H7 (cell line): ENCODE measurements at regions not wholly inside any gene's neighbourhood (a gene's known extent, or its start where the extent isn't known, plus 50 kb on each side); places are given as distances from the start of the nearest gene placed in this dataset.

ENCODE experiments used
- DNase-seq: peaks from one replicate; pipeline ENCODE4 v3.0.0; 2012
- H3K27me3 ChIP-seq: 2 replicates; pipeline ENCODE4 v1.6.0; 2011; ENCODE audit warnings: mild to moderate bottlenecking, low read length; ENCODE audit not compliant: control insufficient read depth, insufficient read depth
- H3K36me3 ChIP-seq: replicated peaks from 2 replicates; pipeline ENCODE4 v1.5.1; 2011; ENCODE audit warnings: low read length; ENCODE audit not compliant: control insufficient read depth, insufficient read depth
- H3K4me3 ChIP-seq: 2 replicates; pipeline ENCODE4 v1.5.1; 2011; ENCODE audit warnings: low read depth, mild to moderate bottlenecking, control low read depth, low read length, moderate library complexity; ENCODE audit not compliant: insufficient read depth

- Histone ChIP-seq H3K4me3 (no peak overlapping the region), H3K27me3 (no peaks in the 10 kb centered on the region), H3K36me3 (no peaks in the 10 kb centered on the region)
- DNase-seq: no peak
These were observed 111.1 kb upstream of the ARHGAP5 start for GRCh38 chr14:31965735-31966598.

DNA sequence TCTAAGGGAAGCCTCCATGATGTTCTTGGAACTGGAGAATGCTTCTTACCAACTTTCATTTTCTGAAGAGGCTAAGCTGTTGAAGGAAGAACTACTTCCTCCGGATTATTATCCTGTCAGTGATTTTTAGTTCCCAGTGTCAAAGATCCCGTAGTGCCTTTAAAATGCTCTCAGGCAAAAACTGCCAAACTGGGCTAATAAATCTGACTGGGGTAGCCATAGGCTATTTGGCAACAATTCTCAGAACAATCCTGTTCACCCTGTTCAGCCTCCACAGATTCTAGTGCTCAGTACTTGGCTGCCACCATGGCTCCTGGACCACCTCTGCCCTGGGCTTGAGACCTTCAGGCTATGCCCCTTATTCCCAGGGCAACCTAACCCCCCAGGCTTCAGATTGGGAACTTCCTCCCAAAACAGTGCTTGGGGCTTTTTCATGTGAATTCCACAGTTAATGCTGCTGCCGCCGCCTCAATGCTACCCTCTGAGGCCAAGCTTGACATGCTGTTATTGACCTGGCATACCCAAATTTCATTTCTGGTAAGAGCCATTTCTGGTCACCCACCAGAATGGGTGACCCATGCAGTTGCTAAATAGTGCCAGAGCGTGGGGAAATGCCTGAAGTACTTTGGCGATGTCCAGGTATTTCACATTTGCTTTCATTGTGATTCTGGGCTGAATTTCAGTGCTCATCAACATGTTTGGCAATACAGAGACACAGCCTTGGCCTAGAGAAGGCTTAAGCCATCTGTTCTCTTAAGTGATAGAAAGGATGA lies 110.0 kb upstream of the ARHGAP5 start:
- Histone ChIP-seq H3K36me3 (no peaks in the 10 kb centered on the region), H3K27me3 (no peaks in the 10 kb centered on the region), H3K4me3 (no peak overlapping the region)
- DNase-seq: no peak

DNA sequence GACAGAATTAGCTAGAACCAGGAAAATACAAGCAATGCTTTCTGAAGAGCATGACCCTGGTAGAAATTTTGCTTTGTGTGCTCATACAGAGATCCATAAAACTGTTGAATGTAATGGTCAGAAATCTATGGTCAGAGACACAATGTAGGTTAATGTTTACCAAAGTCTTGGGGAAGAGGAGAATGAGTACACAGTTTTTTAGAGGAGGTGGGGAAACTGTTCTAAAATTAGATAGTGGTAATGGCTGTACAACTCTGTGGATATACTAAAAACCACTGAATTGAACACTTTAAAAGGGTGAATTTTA lies 109.5 kb upstream of the ARHGAP5 start:
- no peak for DNase-seq
- Histone ChIP-seq H3K27me3 (no peaks in the 10 kb centered on the region), H3K36me3 (no peaks in the 10 kb centered on the region), H3K4me3 (no peak overlapping the region)

GRCh38 chr14:31968107-31968810 lies 108.8 kb upstream of the ARHGAP5 start:
- Histone ChIP-seq H3K4me3 (no peak overlapping the region), H3K36me3 (no peaks in the 10 kb centered on the region), H3K27me3 (no peaks in the 10 kb centered on the region)
- DNase-seq: no peak

- no peak for DNase-seq
- H3K27me3 ChIP-seq: no peaks in the 10 kb centered on the region
- H3K4me3 ChIP-seq: no peak overlapping the region
- H3K36me3 ChIP-seq: no peaks in the 10 kb centered on the region
These were observed 108.0 kb upstream of the ARHGAP5 start for GRCh38 chr14:31968956-31969698.

DNA sequence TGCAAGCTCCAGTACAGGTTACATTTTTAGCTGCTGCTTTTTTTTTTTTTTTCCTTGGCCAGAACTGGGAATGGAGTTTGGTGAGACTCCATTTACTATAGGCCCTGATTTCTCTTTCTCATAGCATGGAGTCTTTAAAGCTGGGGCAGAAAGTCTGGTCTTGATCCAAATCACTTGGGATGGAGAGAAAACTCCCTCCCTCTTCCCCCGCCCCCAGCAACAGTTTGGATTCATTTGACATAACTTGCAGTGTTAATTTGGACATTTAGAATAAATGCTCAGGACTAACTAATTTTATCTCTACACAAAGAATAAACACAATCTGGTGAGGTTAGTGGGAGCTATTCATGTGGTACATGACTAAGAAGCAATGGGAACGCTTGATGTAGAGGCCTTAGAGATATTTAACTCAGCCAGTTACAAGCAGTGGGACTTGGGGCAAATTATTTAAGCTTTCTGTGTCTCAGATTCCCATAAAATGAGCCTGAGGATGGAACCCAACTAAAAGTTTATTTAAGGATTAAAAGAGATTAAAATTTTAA lies 107.3 kb upstream of the ARHGAP5 start:
- H3K27me3 ChIP-seq: no peaks in the 10 kb centered on the region
- no peaks in the 10 kb centered on the region for H3K36me3 ChIP-seq
- no peak overlapping the region for H3K4me3 ChIP-seq
- no peak for DNase-seq

- no peak overlapping the region for H3K4me3 ChIP-seq
- DNase-seq: no peak
- H3K36me3 ChIP-seq: no peaks in the 10 kb centered on the region
- no peaks in the 10 kb centered on the region for H3K27me3 ChIP-seq
These were observed 106.4 kb upstream of the ARHGAP5 start for GRCh38 chr14:31970744-31971143.

- Histone ChIP-seq H3K36me3 (no peaks in the 10 kb centered on the region), H3K4me3 (no peak overlapping the region), H3K27me3 (no peaks in the 10 kb centered on the region)
- no peak for DNase-seq
These were observed 105.5 kb upstream of the ARHGAP5 start for GRCh38 chr14:31971612-31972011.

- DNase-seq: no peak
- no peaks in the 10 kb centered on the region for H3K27me3 ChIP-seq
- no peaks in the 10 kb centered on the region for H3K36me3 ChIP-seq
- no peak overlapping the region for H3K4me3 ChIP-seq
These were observed 100.0 kb upstream of the ARHGAP5 start for GRCh38 chr14:31977001-31977556.

- DNase-seq: no peak
- Histone ChIP-seq H3K36me3 (no peaks in the 10 kb centered on the region), H3K27me3 (no peaks in the 10 kb centered on the region), H3K4me3 (no peak overlapping the region)
These were observed 98.7 kb upstream of the ARHGAP5 start for GRCh38 chr14:31978423-31978822.

DNA sequence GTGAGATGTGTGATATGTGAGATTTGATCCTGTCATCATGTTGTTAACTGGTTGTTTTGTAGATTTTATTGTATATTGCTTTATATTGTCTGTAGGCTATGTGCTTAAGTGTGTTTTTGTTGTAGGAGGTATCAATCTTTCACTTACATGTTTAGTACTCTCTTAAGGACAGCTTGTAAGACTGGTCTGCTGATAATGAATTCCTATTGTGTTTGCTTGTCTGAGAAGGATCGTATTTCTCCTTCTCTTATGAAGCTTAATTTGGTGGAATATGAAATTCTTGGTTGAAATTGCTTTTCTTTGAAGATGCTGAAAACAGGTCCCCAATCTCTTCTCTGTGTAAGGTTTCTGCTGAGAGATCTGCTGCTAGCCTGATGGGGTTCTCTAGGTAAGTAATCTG lies 94.5 kb upstream of the ARHGAP5 start:
- no peak for DNase-seq
- H3K4me3 ChIP-seq: no peak overlapping the region
- H3K36me3 ChIP-seq: no peaks in the 10 kb centered on the region
- H3K27me3 ChIP-seq: no peaks in the 10 kb centered on the region

DNA sequence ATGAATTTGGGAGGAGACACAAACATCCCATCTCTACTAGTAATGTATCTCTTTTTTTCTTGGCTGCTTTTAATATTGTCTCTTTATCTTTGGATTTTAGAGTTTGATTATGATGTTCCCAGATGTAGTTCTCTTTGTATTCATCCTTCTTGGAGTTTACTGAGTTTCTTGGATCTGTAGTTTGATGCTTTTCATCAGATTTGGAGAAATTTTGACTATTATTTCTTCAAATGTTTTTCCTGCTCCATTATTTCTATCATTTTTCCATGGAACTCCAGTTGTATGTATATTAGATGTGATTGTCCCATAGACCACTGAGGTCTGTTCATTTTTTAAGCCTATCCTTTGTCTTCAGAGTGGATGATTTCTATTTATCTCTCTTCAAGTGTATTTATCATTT lies 90.7 kb upstream of the ARHGAP5 start:
- Histone ChIP-seq H3K4me3 (no peak overlapping the region), H3K36me3 (no peaks in the 10 kb centered on the region), H3K27me3 (no peaks in the 10 kb centered on the region)
- no peak for DNase-seq

GRCh38 chr14:31987721-31988120 lies 89.4 kb upstream of the ARHGAP5 start:
- no peak for DNase-seq
- Histone ChIP-seq H3K27me3 (no peaks in the 10 kb centered on the region), H3K4me3 (no peak overlapping the region), H3K36me3 (no peaks in the 10 kb centered on the region)

DNA sequence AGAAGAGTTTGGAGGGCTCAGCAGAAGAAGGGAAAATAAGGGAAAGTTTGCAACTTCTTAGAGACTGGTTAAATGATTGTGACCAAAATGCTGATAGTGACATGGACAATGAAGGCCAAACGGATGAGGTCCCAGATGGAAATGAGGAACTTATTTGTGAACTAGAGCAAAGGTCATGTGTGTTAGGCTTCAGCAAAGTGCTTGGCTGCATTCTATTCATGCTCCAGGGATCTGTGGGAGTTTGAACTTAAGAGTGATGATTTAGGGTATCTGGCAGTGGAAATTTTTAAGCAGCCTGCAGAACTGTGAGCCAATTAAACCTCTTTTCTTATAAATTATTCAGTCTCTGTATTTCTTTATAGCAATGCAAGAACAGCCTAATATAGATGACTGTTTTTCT lies 88.9 kb upstream of the ARHGAP5 start:
- H3K36me3 ChIP-seq: no peaks in the 10 kb centered on the region
- DNase-seq: no peak
- H3K4me3 ChIP-seq: no peak overlapping the region
- H3K27me3 ChIP-seq: no peaks in the 10 kb centered on the region
